SK-N-SH treated with all-trans-retinoic acid at 6 μM for 48 hours (cell line): ENCODE measurements at regions not wholly inside any gene's neighbourhood (a gene's known extent, or its start where the extent isn't known, plus 50 kb on each side); places are given as distances from the start of the nearest gene placed in this dataset.

ENCODE experiments used
- ATAC-seq: fragments of 200-7000 bp; cut with Tn5 transposase; 3 replicates; pipeline ENCODE4 v1.9.1; 2020; ENCODE audit warnings: mild to moderate bottlenecking, moderate library complexity
- ARNTL ChIP-seq: fragments of 450-650 bp; formaldehyde crosslinking; IDR thresholded peaks from 2 replicates; pipeline ENCODE4 v1.5.0; 2020; ENCODE audit warnings: low read depth, mild to moderate bottlenecking, moderate library complexity, borderline replicate concordance
- BACH2 ChIP-seq: fragments of 250-450 bp; sonication (Bioruptor Pico); IDR thresholded peaks from 2 replicates; pipeline ENCODE4 v1.9.0; 2021; ENCODE audit warnings: mild to moderate bottlenecking, borderline replicate concordance
- GLIS3 ChIP-seq: fragments of 250-450 bp; sonication (Bioruptor Pico); IDR thresholded peaks from 2 replicates; pipeline ENCODE4 v1.5.0; 2020; ENCODE audit warnings: mild to moderate bottlenecking, moderate library complexity
- ISL1 ChIP-seq: fragments of 250-450 bp; sonication (Bioruptor Pico); IDR thresholded peaks from 2 replicates; pipeline ENCODE4 v2.1.2; 2022; ENCODE audit warnings: mild to moderate bottlenecking, moderate library complexity
- OSR1 ChIP-seq: fragments of 250-450 bp; sonication (Bioruptor Pico); IDR thresholded peaks from 2 replicates; pipeline ENCODE4 v1.8.0; 2022; ENCODE audit warnings: moderate library complexity, mild to moderate bottlenecking, inconsistent platforms
- PPARA ChIP-seq: fragments of 250-450 bp; sonication (Bioruptor Pico); IDR thresholded peaks from 2 replicates; pipeline ENCODE4 v1.5.0; 2020; ENCODE audit warnings: mild to moderate bottlenecking, borderline replicate concordance
- RARB ChIP-seq: fragments of 250-450 bp; sonication (Bioruptor Pico); IDR thresholded peaks from 2 replicates; pipeline ENCODE4 v1.8.0; 2021; ENCODE audit warnings: mild to moderate bottlenecking, moderate library complexity
- SNAI2 ChIP-seq: fragments of 250-450 bp; sonication (Bioruptor Pico); IDR thresholded peaks from 2 replicates; pipeline ENCODE4 v1.5.0; 2020; ENCODE audit warnings: mild to moderate bottlenecking, moderate library complexity
- TCF4 ChIP-seq: fragments of 250-450 bp; sonication (Bioruptor Pico); IDR thresholded peaks from 2 replicates; pipeline ENCODE4 v1.8.0; 2021; ENCODE audit warnings: mild to moderate bottlenecking, moderate library complexity, borderline replicate concordance
- TOX ChIP-seq: fragments of 250-450 bp; sonication (Bioruptor Pico); IDR thresholded peaks from 2 replicates; pipeline ENCODE4 v1.8.0; 2021; ENCODE audit warnings: mild to moderate bottlenecking, moderate library complexity, borderline replicate concordance
- ZC3H10 ChIP-seq: fragments of 250-450 bp; sonication (Bioruptor Pico); IDR thresholded peaks from 2 replicates; pipeline ENCODE4 v1.5.1; 2021; ENCODE audit warnings: mild to moderate bottlenecking, moderate library complexity
- ZFP3 ChIP-seq: fragments of 250-450 bp; sonication (Bioruptor Pico); IDR thresholded peaks from 2 replicates; pipeline ENCODE4 v1.5.0; 2020; ENCODE audit warnings: mild to moderate bottlenecking, moderate library complexity
- ZFP30 ChIP-seq: fragments of 450-650 bp; formaldehyde crosslinking; IDR thresholded peaks from 2 replicates; pipeline ENCODE4 v1.5.0; 2022; ENCODE audit warnings: mild to moderate bottlenecking, moderate library complexity
- ZNF70 ChIP-seq: fragments of 450-650 bp; formaldehyde crosslinking; IDR thresholded peaks from 2 replicates; pipeline ENCODE4 v1.5.0; 2020; ENCODE audit warnings: mild to moderate bottlenecking, moderate library complexity
- ZNF8 ChIP-seq: fragments of 450-650 bp; formaldehyde crosslinking; IDR thresholded peaks from 2 replicates; pipeline ENCODE4 v1.5.0; 2020; ENCODE audit warnings: mild to moderate bottlenecking, moderate library complexity
- TF ChIP-seq, protein P1 (sequence below): fragments of 250-450 bp; sonication (Bioruptor Pico); IDR thresholded peaks from 2 replicates; pipeline ENCODE4 v1.8.0; 2020; ENCODE audit warnings: mild to moderate bottlenecking, moderate library complexity, borderline replicate concordance
- TF ChIP-seq, protein P2 (sequence below): fragments of 250-450 bp; sonication (Bioruptor Pico); IDR thresholded peaks from 2 replicates; pipeline ENCODE4 v1.8.0; 2021; ENCODE audit warnings: low read depth, mild to moderate bottlenecking, moderate library complexity, borderline replicate concordance
- TF ChIP-seq, protein P3 (sequence below): fragments of 250-450 bp; sonication (Bioruptor Pico); IDR thresholded peaks from 2 replicates; pipeline ENCODE4 v1.5.0; 2020; ENCODE audit warnings: mild to moderate bottlenecking, moderate library complexity
- TF ChIP-seq, protein P4 (sequence below): fragments of 250-450 bp; sonication (Bioruptor Pico); IDR thresholded peaks from 2 replicates; pipeline ENCODE4 v1.5.1; 2021; ENCODE audit warnings: mild to moderate bottlenecking, moderate library complexity
- TF ChIP-seq, protein P5 (sequence below): fragments of 250-450 bp; sonication (Bioruptor Pico); IDR thresholded peaks from 2 replicates; pipeline ENCODE4 v1.5.1; 2020; ENCODE audit warnings: low read depth, mild to moderate bottlenecking, moderate library complexity

DNA sequence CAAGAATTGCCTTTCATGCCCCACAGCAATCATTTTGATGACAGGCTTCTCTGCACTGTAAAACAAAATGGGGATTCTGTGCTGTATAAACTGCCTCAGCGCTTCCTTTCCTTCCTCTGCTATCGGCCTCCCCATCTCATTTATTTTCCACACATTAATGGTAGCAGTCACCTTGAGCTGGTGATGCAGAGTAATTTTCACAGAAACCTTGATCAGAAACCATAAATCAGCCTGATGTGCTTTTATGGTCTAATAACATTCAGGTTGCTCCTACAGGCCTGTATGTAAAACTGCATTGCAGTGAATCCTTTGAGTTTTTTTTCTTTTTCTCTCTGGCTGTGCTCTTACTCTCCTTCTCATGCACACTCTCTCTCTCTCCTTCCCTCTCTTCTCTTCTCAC, 578.4 kb upstream of the STXBP6 start:
- ATAC-seq: no peak

DNA sequence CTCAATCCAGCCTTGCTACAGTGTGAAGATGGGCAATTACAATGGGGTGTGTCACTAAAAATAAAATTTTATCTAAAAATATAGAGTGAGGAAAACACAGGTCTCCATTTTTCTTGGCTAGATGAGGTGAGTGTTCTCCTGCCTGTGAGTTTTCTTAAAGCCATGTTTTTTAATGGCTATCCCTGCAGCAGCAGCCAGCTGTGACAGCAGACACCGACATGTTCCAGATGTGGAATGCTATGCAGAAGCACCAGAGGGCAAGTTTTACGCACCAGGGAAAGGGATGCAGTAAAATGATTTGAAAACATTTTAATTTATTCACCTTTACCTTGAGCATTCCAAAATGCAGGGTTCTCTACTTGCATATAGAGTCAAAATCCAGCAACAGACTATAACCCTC, 577.0 kb upstream of the STXBP6 start:
- TF ChIP-seq ZNF8 (CRISPR knock-in tag): no peak
- no peak for TF ChIP-seq ARNTL
- TF ChIP-seq ZNF70: no peak
- no peak for TF ChIP-seq TOX (CRISPR knock-in tag)
- no peak for TF ChIP-seq SNAI2 (CRISPR knock-in tag)
- TF ChIP-seq RARB (CRISPR knock-in tag): no peak
- no peak for TF ChIP-seq GLIS3 (CRISPR knock-in tag)
- no peak for TF ChIP-seq ISL1 (CRISPR knock-in tag)
- TF ChIP-seq ZFP30 (CRISPR knock-in tag): no peak
- ATAC-seq: no peak

More for the DNA sequence above, 578.4 kb upstream of the STXBP6 start:
- TF ChIP-seq ARNTL (no peak), ZNF70 (no peak), ISL1 (CRISPR knock-in tag) (no peak), BACH2 (CRISPR knock-in tag) (no peak), OSR1 (CRISPR knock-in tag) (no peak), ZFP30 (CRISPR knock-in tag) (no peak), SNAI2 (CRISPR knock-in tag) (no peak)
- TF ChIP-seq, protein P1, sequence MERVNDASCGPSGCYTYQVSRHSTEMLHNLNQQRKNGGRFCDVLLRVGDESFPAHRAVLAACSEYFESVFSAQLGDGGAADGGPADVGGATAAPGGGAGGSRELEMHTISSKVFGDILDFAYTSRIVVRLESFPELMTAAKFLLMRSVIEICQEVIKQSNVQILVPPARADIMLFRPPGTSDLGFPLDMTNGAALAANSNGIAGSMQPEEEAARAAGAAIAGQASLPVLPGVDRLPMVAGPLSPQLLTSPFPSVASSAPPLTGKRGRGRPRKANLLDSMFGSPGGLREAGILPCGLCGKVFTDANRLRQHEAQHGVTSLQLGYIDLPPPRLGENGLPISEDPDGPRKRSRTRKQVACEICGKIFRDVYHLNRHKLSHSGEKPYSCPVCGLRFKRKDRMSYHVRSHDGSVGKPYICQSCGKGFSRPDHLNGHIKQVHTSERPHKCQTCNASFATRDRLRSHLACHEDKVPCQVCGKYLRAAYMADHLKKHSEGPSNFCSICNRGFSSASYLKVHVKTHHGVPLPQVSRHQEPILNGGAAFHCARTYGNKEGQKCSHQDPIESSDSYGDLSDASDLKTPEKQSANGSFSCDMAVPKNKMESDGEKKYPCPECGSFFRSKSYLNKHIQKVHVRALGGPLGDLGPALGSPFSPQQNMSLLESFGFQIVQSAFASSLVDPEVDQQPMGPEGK (CRISPR knock-in tag): no peak

DNA sequence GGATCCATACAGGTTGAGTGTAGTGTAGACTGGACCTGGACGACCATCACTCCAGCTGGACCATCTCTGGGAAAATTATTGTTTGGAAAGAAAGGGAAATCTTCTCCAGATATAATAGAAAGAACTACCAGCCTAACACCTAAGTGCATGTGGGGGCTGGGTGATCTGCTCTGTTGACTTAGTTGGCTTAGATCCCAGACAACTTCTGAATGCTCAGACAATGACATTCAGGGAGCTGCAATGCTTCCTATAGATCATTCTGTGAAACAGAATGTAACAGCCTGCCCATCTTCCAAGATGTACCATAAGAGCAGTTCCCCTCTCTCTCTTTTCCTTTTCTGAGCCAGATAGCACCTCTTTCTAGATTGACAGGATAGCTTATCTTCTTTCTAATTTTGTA, 572.8 kb upstream of the STXBP6 start:
- no peak for ATAC-seq

DNA sequence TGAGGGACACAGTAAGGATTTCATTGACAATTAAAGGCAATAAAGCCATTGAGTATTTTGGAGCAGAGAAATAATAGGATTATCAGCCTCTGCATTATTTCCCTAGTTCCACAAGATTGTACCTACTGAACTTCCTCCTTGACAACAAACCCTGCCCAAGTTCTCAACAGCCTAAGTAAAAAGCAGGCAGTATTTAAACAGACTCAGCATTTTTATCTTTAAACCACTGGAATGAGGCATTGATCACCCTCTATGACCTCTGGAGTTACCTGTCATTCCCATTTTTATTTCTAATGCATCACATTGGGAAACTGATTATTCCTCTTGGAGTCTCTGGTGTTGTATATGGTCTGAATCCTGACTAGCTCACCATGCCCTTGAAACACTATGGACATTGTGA, 570.6 kb upstream of the STXBP6 start:
- ATAC-seq: no peak
- TF ChIP-seq, protein P2, sequence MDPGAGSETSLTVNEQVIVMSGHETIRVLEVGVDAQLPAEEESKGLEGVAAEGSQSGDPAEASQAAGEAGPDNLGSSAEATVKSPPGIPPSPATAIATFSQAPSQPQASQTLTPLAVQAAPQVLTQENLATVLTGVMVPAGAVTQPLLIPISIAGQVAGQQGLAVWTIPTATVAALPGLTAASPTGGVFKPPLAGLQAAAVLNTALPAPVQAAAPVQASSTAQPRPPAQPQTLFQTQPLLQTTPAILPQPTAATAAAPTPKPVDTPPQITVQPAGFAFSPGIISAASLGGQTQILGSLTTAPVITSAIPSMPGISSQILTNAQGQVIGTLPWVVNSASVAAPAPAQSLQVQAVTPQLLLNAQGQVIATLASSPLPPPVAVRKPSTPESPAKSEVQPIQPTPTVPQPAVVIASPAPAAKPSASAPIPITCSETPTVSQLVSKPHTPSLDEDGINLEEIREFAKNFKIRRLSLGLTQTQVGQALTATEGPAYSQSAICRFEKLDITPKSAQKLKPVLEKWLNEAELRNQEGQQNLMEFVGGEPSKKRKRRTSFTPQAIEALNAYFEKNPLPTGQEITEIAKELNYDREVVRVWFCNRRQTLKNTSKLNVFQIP (CRISPR knock-in tag): no peak
- TF ChIP-seq ZFP3 (CRISPR knock-in tag) (no peak), TCF4 (no peak), PPARA (CRISPR knock-in tag) (no peak)
- TF ChIP-seq, all 23 proteins: peak for 0

More for the DNA sequence above, 572.8 kb upstream of the STXBP6 start:
- TF ChIP-seq, protein P3, sequence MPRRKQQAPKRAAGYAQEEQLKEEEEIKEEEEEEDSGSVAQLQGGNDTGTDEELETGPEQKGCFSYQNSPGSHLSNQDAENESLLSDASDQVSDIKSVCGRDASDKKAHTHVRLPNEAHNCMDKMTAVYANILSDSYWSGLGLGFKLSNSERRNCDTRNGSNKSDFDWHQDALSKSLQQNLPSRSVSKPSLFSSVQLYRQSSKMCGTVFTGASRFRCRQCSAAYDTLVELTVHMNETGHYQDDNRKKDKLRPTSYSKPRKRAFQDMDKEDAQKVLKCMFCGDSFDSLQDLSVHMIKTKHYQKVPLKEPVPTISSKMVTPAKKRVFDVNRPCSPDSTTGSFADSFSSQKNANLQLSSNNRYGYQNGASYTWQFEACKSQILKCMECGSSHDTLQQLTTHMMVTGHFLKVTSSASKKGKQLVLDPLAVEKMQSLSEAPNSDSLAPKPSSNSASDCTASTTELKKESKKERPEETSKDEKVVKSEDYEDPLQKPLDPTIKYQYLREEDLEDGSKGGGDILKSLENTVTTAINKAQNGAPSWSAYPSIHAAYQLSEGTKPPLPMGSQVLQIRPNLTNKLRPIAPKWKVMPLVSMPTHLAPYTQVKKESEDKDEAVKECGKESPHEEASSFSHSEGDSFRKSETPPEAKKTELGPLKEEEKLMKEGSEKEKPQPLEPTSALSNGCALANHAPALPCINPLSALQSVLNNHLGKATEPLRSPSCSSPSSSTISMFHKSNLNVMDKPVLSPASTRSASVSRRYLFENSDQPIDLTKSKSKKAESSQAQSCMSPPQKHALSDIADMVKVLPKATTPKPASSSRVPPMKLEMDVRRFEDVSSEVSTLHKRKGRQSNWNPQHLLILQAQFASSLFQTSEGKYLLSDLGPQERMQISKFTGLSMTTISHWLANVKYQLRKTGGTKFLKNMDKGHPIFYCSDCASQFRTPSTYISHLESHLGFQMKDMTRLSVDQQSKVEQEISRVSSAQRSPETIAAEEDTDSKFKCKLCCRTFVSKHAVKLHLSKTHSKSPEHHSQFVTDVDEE (CRISPR knock-in tag): no peak
- TF ChIP-seq GLIS3 (CRISPR knock-in tag): no peak
- TF ChIP-seq ISL1 (CRISPR knock-in tag): no peak

DNA sequence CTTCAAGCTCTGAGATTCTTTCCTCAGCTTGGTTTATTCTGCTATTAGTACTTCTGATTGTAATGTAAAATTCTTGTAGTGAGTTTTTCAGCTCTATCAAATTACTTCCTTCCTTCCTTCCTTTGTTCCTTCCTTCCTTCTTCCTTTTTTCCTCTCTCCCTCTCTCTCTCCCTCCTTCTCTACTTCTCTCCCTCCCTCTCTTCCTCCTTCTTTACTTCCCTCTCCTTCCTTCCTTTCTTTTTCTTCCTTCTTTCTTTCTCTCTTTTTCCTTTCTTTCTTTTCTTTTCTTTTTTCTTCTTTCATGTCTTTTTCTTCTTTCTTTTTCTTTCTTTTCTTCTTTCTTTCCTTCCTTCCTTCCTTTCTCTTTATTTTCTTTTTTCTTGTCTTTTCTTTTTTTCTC, 565.2 kb upstream of the STXBP6 start:
- no peak for ATAC-seq
- TF ChIP-seq PPARA (CRISPR knock-in tag) (no peak), ZFP3 (CRISPR knock-in tag) (no peak), ZC3H10 (no peak), TCF4 (no peak), SNAI2 (CRISPR knock-in tag) (no peak), GLIS3 (CRISPR knock-in tag) (no peak), ZNF8 (CRISPR knock-in tag) (no peak), ZNF70 (no peak), ZFP30 (CRISPR knock-in tag) (no peak), TOX (CRISPR knock-in tag) (no peak)
- TF ChIP-seq, protein P3 (CRISPR knock-in tag): no peak
- TF ChIP-seq, protein P2 (CRISPR knock-in tag): no peak
- TF ChIP-seq, protein P4, sequence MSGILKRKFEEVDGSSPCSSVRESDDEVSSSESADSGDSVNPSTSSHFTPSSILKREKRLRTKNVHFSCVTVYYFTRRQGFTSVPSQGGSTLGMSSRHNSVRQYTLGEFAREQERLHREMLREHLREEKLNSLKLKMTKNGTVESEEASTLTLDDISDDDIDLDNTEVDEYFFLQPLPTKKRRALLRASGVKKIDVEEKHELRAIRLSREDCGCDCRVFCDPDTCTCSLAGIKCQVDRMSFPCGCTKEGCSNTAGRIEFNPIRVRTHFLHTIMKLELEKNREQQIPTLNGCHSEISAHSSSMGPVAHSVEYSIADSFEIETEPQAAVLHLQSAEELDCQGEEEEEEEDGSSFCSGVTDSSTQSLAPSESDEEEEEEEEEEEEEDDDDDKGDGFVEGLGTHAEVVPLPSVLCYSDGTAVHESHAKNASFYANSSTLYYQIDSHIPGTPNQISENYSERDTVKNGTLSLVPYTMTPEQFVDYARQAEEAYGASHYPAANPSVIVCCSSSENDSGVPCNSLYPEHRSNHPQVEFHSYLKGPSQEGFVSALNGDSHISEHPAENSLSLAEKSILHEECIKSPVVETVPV (CRISPR knock-in tag): no peak
- TF ChIP-seq, protein P5, sequence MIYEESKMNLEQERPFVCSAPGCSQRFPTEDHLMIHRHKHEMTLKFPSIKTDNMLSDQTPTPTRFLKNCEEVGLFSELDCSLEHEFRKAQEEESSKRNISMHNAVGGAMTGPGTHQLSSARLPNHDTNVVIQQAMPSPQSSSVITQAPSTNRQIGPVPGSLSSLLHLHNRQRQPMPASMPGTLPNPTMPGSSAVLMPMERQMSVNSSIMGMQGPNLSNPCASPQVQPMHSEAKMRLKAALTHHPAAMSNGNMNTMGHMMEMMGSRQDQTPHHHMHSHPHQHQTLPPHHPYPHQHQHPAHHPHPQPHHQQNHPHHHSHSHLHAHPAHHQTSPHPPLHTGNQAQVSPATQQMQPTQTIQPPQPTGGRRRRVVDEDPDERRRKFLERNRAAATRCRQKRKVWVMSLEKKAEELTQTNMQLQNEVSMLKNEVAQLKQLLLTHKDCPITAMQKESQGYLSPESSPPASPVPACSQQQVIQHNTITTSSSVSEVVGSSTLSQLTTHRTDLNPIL (CRISPR knock-in tag): no peak
